22Rv1 (cell line): ENCODE measurements at regions not wholly inside any gene's neighbourhood (a gene's known extent, or its start where the extent isn't known, plus 50 kb on each side); places are given as distances from the start of the nearest gene placed in this dataset.
"Not testable (repeated sequence)": the region's sequence is repeated elsewhere in the genome, so short reads cannot be mapped to it uniquely, and the experiment has no call there.

Experiments
- H3K27ac ChIP-seq: fragments of 450-650 bp; 2 replicates; pipeline ENCODE4 v1.5.1; 2017
- ZFX ChIP-seq: fragments of 450-650 bp; IDR thresholded peaks from 2 replicates; pipeline ENCODE4 v1.6.1; 2017; ENCODE audit warnings: antibody characterized with exemption, borderline replicate concordance
- TF ChIP-seq, protein P1 (sequence below): fragments of 450-650 bp; IDR thresholded peaks from 2 replicates; pipeline ENCODE4 v1.5.1; 2017; ENCODE audit warnings: mild to moderate bottlenecking

DNA sequence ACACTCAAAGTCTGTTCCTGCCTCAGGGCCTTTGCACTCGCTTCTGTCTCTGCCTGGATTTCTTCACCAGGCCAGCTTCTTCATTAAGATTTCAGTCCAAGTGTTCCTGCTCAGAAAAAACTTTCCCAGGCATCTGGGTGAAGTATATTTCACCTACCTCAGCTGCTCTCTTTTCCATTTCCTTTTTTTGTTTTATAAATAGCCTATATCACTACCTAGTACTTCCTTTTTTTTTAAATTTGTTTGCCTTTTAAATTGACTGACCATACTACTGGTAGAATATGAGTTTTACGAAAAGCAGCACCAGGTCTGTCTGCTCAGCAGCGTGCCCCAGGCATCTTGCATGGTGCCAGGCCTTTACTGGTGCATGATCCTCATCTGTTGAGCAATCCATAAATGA, 1064.4 kb downstream of the UQCRFS1 start:
- TF ChIP-seq ZFX: no peak
- TF ChIP-seq, protein P1, sequence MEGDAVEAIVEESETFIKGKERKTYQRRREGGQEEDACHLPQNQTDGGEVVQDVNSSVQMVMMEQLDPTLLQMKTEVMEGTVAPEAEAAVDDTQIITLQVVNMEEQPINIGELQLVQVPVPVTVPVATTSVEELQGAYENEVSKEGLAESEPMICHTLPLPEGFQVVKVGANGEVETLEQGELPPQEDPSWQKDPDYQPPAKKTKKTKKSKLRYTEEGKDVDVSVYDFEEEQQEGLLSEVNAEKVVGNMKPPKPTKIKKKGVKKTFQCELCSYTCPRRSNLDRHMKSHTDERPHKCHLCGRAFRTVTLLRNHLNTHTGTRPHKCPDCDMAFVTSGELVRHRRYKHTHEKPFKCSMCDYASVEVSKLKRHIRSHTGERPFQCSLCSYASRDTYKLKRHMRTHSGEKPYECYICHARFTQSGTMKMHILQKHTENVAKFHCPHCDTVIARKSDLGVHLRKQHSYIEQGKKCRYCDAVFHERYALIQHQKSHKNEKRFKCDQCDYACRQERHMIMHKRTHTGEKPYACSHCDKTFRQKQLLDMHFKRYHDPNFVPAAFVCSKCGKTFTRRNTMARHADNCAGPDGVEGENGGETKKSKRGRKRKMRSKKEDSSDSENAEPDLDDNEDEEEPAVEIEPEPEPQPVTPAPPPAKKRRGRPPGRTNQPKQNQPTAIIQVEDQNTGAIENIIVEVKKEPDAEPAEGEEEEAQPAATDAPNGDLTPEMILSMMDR: no peak
- no peak overlapping the region for H3K27ac ChIP-seq

DNA sequence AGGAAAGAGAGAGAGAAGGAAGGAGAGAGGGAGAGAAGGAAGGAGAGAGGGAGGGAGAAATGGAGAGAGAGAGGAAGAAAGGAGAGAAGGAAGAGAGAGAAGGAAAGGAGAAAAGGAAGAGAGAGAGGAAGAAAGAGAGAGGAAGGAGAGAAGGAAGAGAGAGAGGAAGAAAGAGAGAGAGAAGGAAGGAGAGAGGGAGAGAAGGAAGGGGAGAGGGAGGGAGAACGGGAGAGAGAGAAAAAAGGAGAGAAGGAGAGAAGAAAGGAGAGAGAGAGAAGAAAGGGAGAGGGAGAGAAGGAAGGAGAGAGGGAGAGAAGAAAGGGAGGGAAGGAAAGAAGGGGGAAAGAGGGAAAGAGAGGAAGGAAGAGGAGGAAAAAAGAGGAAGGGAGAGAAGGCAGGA, 1070.7 kb downstream of the UQCRFS1 start:
- TF ChIP-seq ZFX: no peak
- TF ChIP-seq, protein P1: no peak
- no peak overlapping the region for H3K27ac ChIP-seq

DNA sequence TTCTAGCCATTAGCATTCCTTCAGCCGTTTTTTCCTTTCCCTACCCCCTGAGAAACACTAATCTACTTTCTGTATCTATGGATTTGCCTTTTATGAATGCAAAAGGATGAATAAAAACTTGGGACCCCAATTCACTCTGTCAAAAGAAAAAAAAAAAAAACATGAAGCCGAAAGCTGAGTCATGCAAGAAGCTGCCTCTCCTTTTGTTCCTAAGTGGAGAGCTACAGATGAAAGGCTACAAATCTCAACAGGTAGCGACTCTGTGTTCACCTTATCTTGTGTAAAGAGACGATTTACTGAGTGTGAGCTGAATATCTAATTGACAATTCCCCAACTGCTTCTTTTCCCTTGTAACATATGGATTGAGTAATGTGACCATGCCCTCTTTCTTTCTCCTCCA, 1072.8 kb downstream of the UQCRFS1 start:
- TF ChIP-seq, protein P1: no peak
- TF ChIP-seq ZFX: no peak
- H3K27ac ChIP-seq: no peak overlapping the region

DNA sequence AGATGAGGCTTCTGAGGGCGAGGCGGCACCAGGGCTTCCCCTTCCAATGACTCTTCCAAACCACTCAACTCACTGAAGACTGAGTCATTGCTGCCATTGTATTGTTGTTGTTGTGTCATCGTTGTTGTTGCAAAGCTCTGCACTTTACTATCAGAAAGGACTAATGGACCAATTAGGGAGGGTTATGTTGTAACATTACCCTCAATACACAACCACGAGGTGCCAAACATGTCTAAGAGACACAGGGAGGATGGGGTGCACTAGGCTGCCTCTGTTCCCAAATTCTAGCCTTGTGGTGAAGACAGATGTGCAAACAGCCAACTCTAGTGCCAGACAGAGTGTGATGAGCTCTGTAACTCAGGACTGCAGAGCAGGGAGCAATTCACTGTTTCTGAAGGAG, 1075.2 kb downstream of the UQCRFS1 start:
- no peak for TF ChIP-seq ZFX
- TF ChIP-seq, protein P1: no peak
- no peak overlapping the region for H3K27ac ChIP-seq

DNA sequence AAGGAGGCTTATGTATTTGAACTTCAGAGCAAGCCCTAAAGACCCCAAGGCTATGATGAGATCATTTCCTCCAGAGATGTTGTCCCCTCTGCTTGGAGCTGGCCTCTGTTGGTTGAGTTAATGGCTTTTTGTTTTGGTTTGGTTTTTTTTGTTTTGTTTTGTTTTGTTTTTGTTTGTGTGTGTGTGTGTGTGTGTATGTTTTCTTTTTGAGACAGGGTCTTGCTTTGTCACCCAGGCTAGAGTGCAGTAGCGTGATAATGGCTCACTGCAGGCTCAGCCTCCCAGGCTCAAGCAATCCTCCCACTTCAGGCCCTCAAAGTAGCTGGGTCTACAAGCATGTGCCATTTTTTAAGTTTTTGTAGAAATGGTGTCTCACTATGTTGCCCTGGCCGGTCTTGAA, 1076.2 kb downstream of the UQCRFS1 start:
- no peak overlapping the region for H3K27ac ChIP-seq
- no peak for TF ChIP-seq ZFX
- TF ChIP-seq, protein P1: no peak

DNA sequence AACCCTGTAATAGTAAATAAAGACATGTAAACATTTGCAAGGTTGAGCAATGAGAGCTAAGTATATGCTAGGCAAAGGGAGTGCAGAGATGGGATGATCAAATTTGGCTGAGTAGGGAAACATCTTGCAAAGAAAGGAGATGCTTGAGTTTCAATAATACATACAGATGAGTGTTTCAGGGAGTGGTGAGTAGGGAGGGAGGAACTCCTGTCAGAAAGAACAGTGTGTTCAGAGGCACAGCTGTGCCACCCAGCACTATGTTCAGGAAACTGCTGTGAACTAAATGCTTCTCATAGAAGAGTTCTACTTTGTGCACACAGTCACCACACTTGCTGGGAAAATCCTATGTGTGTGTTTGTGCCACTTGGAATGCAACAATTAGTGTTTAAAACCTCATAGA, 1077.1 kb downstream of the UQCRFS1 start:
- H3K27ac ChIP-seq: no peak overlapping the region
- no peak for TF ChIP-seq ZFX
- TF ChIP-seq, protein P1: no peak

DNA sequence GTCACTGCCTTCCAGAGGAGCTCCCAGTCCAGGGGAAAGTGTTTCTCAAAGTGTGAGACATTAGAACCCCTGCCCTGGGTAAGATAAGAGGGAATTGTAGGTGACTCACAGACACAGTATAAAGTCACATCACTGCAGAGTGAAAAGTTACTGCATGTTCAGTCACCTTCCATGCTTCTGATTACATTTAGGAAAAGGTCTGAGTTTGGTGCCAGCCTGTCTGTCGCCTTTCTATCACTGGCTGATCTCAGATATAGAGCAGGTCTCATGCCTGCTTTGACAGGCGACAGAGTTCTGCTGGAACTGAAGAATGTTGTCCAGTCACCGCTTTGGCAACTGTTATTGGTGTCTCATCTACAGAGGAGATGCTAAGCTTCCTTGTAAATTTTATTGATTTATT, 1078.6 kb downstream of the UQCRFS1 start:
- TF ChIP-seq ZFX: no peak
- TF ChIP-seq, protein P1: no peak
- H3K27ac ChIP-seq: peak overlapping the region; percentile 60

DNA sequence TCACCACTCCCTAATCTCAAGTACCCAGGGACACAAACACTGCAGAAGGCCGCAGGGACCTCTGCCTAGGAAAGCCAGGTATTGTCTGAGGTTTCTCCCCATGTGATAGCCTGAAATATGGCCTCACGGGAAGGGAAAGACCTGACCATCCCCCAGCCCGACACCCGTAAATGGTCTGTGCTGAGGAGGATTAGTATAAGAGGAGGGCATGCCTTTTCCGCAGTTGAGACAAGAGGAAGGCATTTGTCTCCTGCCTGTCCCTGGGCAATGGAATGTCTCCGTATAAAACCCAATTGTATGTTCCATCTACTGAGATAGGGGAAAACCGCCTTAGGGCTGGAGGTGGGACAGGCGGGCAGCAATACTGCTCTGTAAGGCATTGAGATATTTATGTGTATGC, 1082.1 kb downstream of the UQCRFS1 start:
- not testable (repeated sequence) for H3K27ac ChIP-seq
